Endothelial cell of umbilical vein (primary cell): ENCODE measurements at regions not wholly inside any gene's neighbourhood (a gene's known extent, or its start where the extent isn't known, plus 50 kb on each side); places are given as distances from the start of the nearest gene placed in this dataset.

Experiments
- BruUV-seq: library from RNA; stranded (reverse); fragments of 400-500 nt; replicated peaks from 2 replicates; lab custom pipeline; 2021; lab: Mats Ljungman, UMichigan
- CTCF ChIA-PET: fragments of 300-600, 350-600 bp; sonication (Branson Sonifier 250); formaldehyde crosslinking; loops from one replicate; lab custom pipeline; 2021; ENCODE audit warnings: antibody characterized with exemption, inconsistent platforms; lab: Charles Lee
- POLR2A ChIA-PET: fragments of 300-600, 350-600 bp; sonication (Branson Sonifier 250); formaldehyde crosslinking; loops from one replicate; lab custom pipeline; 2021; ENCODE audit warnings: antibody characterized with exemption, inconsistent platforms; lab: Charles Lee
- DNase-seq: peaks from one replicate; pipeline ENCODE4 v3.0.0-alpha.2; 2011; ENCODE audit warnings: low read depth, low spot score
- FAIRE-seq: peaks from 2 replicates; lab custom pipeline; 2011; peaks lifted over from hg19 to GRCh38; lab: Jason Lieb, UNC
- H2AFZ ChIP-seq: 2 replicates; pipeline ENCODE4 v1.6.0; 2012; ENCODE audit warnings: low read depth, low read length, control low read depth, inconsistent platforms
- H3K27ac ChIP-seq: 2 replicates; pipeline ENCODE4 v1.5.1; 2011; ENCODE audit warnings: low read depth, mild to moderate bottlenecking, control low read depth, low read length, moderate library complexity; ENCODE audit not compliant: insufficient read depth
- H3K27me3 ChIP-seq, 2 experiments: 2 replicates each; pipeline versions ENCODE4 v1.6.0 to v1.6.1; 2011; ENCODE audit warnings: low read length in 2 of 2, mixed read lengths in 1 of 2; ENCODE audit not compliant: control insufficient read depth in 2 of 2, insufficient read depth in 2 of 2
- H3K36me3 ChIP-seq, 2 experiments: 2 replicates in 1 of 2; 3 replicates in 1 of 2; pipeline ENCODE4 v1.5.1; 2011; ENCODE audit warnings: low read length in 2 of 2, mild to moderate bottlenecking in 1 of 2, moderate library complexity in 1 of 2; ENCODE audit not compliant: control insufficient read depth in 2 of 2, insufficient read depth in 2 of 2; ENCODE audit errors: extremely low read depth in 1 of 2
- H3K4me1 ChIP-seq: 3 replicates; pipeline ENCODE4 v1.5.1; 2011; ENCODE audit warnings: mild to moderate bottlenecking, low read length; ENCODE audit not compliant: control insufficient read depth, insufficient read depth; ENCODE audit errors: extremely low read depth
- H3K4me2 ChIP-seq: 2 replicates; pipeline ENCODE4 v1.6.1; 2011; ENCODE audit warnings: low read length, control low read depth, mixed read lengths; ENCODE audit not compliant: insufficient read depth
- H3K4me3 ChIP-seq, 3 experiments: fragments of 200-600 bp in 1 of 3; sonication (generic), shearing (Covaris generic) in 1 of 3; replicated peaks in 1 of 3; 2 replicates each; pipeline ENCODE4 v1.5.1; 2011 to 2016; ENCODE audit warnings: control low read depth in 3 of 3, low read length in 3 of 3, mild to moderate bottlenecking in 2 of 3, inconsistent platforms in 1 of 3, low read depth in 1 of 3, moderate library complexity in 1 of 3; ENCODE audit not compliant: insufficient read depth in 1 of 3
- H3K79me2 ChIP-seq: 2 replicates; pipeline ENCODE4 v1.6.0; 2012; ENCODE audit warnings: low read length, inconsistent platforms; ENCODE audit not compliant: control insufficient read depth, insufficient read depth
- H3K9ac ChIP-seq: replicated peaks from 2 replicates; pipeline ENCODE3; 2011; ENCODE audit warnings: low read length, control low read depth; ENCODE audit not compliant: insufficient read depth; ENCODE audit errors: extremely low read depth
- H3K9me1 ChIP-seq: replicated peaks from 3 replicates; pipeline ENCODE4 v1.6.0; 2011; ENCODE audit warnings: mild to moderate bottlenecking, low read length; ENCODE audit not compliant: control insufficient read depth, insufficient read depth; ENCODE audit errors: extremely low read depth
- H3K9me3 ChIP-seq: replicated peaks from 2 replicates; pipeline ENCODE4 v1.5.1; 2012; ENCODE audit warnings: low read length, inconsistent platforms; ENCODE audit not compliant: control insufficient read depth, insufficient read depth
- H4K20me1 ChIP-seq: replicated peaks from 2 replicates; pipeline ENCODE3; 2011; ENCODE audit warnings: mild to moderate bottlenecking, low read length; ENCODE audit not compliant: control insufficient read depth, insufficient read depth; ENCODE audit errors: extremely low read depth
- GATA2 ChIP-seq: IDR thresholded peaks from 2 replicates; pipeline ENCODE4 v1.7.0; 2011; ENCODE audit warnings: low read depth, mild to moderate bottlenecking, moderate library complexity, mixed read lengths, low read length; ENCODE audit not compliant: insufficient read length, insufficient read depth
- JUN ChIP-seq: IDR thresholded peaks from 2 replicates; pipeline ENCODE4 v1.6.1; 2011; ENCODE audit warnings: borderline replicate concordance, low read depth; ENCODE audit not compliant: insufficient read length, insufficient read depth
- POLR2A ChIP-seq: IDR thresholded peaks from 2 replicates; pipeline ENCODE4 v1.6.1; 2012; ENCODE audit warnings: low read depth, mild to moderate bottlenecking, control low read depth, low read length
- POLR2AphosphoS5 ChIP-seq: IDR thresholded peaks from 2 replicates; pipeline ENCODE4 v1.6.1; 2012; ENCODE audit warnings: low read depth, mild to moderate bottlenecking, control low read depth, low read length, moderate library complexity; ENCODE audit not compliant: insufficient read depth
- dilution Hi-C: fragments of 300-500 bp; cut with MboI; formaldehyde crosslinking; loops from one replicate; pipeline ENCODE4 v1.15.0; 2019; ENCODE audit warnings: low sequenced_read_pairs; ENCODE audit not compliant: extremely low pct_ligation_motif_present
- intact Hi-C: fragments of 100-400 bp; cut with micrococcal nuclease; formaldehyde crosslinking; loops from one replicate; pipeline ENCODE4 v1.10.0; 2022

- ChIA-PET POLR2A (no interaction called here), CTCF (no interaction called here)
- Histone ChIP-seq H3K36me3 (no peaks in the 10 kb centered on the region), H3K4me1 (no peaks in the 10 kb centered on the region), H3K27ac (no peak overlapping the region), H3K9me1 (no peaks in the 10 kb centered on the region), H2AFZ (no peak overlapping the region), H3K79me2 (no peaks in the 10 kb centered on the region), H3K9ac (no peak overlapping the region), H3K4me2 (no peak overlapping the region), H3K9me3 (peaks cover 2% of the 10 kb centered on the region), H3K4me3 (no peak overlapping the region), H4K20me1 (no peaks in the 10 kb centered on the region), H3K27me3 (no peaks in the 10 kb centered on the region)
- no TSS peak for BruUV-seq
- DNase-seq (no peak), FAIRE-seq (no peak)
- dilution Hi-C loops, result no loop called here
- TF ChIP-seq POLR2A, result no peak
- no peak for TF ChIP-seq POLR2AphosphoS5
- TF ChIP-seq JUN, result no peak
- intact Hi-C loops, result no loop called here
Observed at GRCh38 chr4:153971899-153972298, 183.0 kb upstream of the SFRP2 start.

- FAIRE-seq (no peak), DNase-seq (no peak)
Observed at GRCh38 chr4:153970169-153970568, 181.3 kb upstream of the SFRP2 start.

More at GRCh38 chr4:153970169-153970568, 181.3 kb upstream of the SFRP2 start:
- BruUV-seq, result no TSS peak
- Histone ChIP-seq H3K36me3 (no peaks in the 10 kb centered on the region), H3K27me3 (no peaks in the 10 kb centered on the region), H3K9me1 (no peaks in the 10 kb centered on the region), H3K4me3 (no peak overlapping the region), H3K9ac (no peak overlapping the region), H2AFZ (no peak overlapping the region), H3K4me2 (no peak overlapping the region), H4K20me1 (no peaks in the 10 kb centered on the region), H3K4me1 (no peaks in the 10 kb centered on the region), H3K9me3 (peaks cover 2% of the 10 kb centered on the region), H3K79me2 (no peaks in the 10 kb centered on the region), H3K27ac (no peak overlapping the region)
- intact Hi-C loops (no loop called here), dilution Hi-C loops (no loop called here)
- POLR2A ChIA-PET, result no interaction called here
- no peak for TF ChIP-seq JUN
- no peak for TF ChIP-seq GATA2
- CTCF ChIA-PET, result no interaction called here
